Lower lobe of right lung (tissue), 2 donors: ENCODE measurements at regions not wholly inside any gene's neighbourhood (a gene's known extent, or its start where the extent isn't known, plus 50 kb on each side); places are given as distances from the start of the nearest gene placed in this dataset.

Experiments used
- ATAC-seq, 2 donors: fragments of 200-7000 bp; cut with Tn5 transposase; one replicate each; pipeline ENCODE4 v1.9.1; 2020 to 2022; ENCODE audit warnings: mild to moderate bottlenecking in 2 of 2, moderate library complexity in 2 of 2
- DNase-seq: peaks from one replicate; pipeline ENCODE4 v3.0.0-alpha.2; 2020
- H3K27ac ChIP-seq: fragments of 200-600 bp; one replicate; pipeline ENCODE4 v1.8.0; 2022
- H3K27me3 ChIP-seq: fragments of 200-600 bp; one replicate; pipeline ENCODE4 v1.8.0; 2022; ENCODE audit warnings: low read depth
- H3K36me3 ChIP-seq: fragments of 200-600 bp; one replicate; pipeline ENCODE4 v1.8.0; 2022; ENCODE audit warnings: mild to moderate bottlenecking
- H3K4me1 ChIP-seq: fragments of 200-600 bp; one replicate; pipeline ENCODE4 v1.8.0; 2022
- H3K4me3 ChIP-seq: fragments of 200-600 bp; one replicate; pipeline ENCODE4 v1.8.0; 2022; ENCODE audit warnings: mild to moderate bottlenecking
- H3K9me3 ChIP-seq: fragments of 200-600 bp; one replicate; pipeline ENCODE4 v1.8.0; 2022
- CTCF ChIP-seq: fragments of 200-600 bp; IDR thresholded peaks from one replicate; pipeline ENCODE4 v1.8.0; 2022; ENCODE audit warnings: antibody characterized with exemption, mild to moderate bottlenecking
- intact Hi-C: fragments of 100-400 bp; cut with DNase I; formaldehyde crosslinking; loops from one replicate; pipeline ENCODE4 v1.11.0; 2022
- donor health status: DM: no; HTN: yes; CAD: no; lungs with severe emphysema.

- no peak for TF ChIP-seq CTCF
- no peak for DNase-seq
- intact Hi-C loops, result no loop called here
Observed at GRCh38 chr14:86087377-86087776, 557.4 kb downstream of the FLRT2 start.

GRCh38 chr14:86086962-86087361, 557.0 kb downstream of the FLRT2 start:
- Histone ChIP-seq H3K4me3 (no peak overlapping the region), H3K27me3 (no peaks in the 10 kb centered on the region), H3K36me3 (no peaks in the 10 kb centered on the region), H3K4me1 (no peaks in the 10 kb centered on the region), H3K27ac (no peak overlapping the region), H3K9me3 (no peaks in the 10 kb centered on the region)
- intact Hi-C loops, result no loop called here
- no peak for DNase-seq
- no peak for ATAC-seq
- no peak for TF ChIP-seq CTCF

More at GRCh38 chr14:86087377-86087776, 557.4 kb downstream of the FLRT2 start:
- H3K36me3 ChIP-seq, result no peaks in the 10 kb centered on the region
- H3K4me1 ChIP-seq, result no peaks in the 10 kb centered on the region
- no peak overlapping the region for H3K4me3 ChIP-seq
- no peaks in the 10 kb centered on the region for H3K9me3 ChIP-seq
- H3K27ac ChIP-seq, result no peak overlapping the region
- ATAC-seq, result no peak
- no peaks in the 10 kb centered on the region for H3K27me3 ChIP-seq

- H3K27ac ChIP-seq, result no peak overlapping the region
- ATAC-seq (no peak), DNase-seq (no peak)
- no peaks in the 10 kb centered on the region for H3K27me3 ChIP-seq
- H3K36me3 ChIP-seq, result no peaks in the 10 kb centered on the region
- no peaks in the 10 kb centered on the region for H3K9me3 ChIP-seq
- intact Hi-C loops, result no loop called here
- no peak for TF ChIP-seq CTCF
- H3K4me1 ChIP-seq, result no peaks in the 10 kb centered on the region
- H3K4me3 ChIP-seq, result no peak overlapping the region
Observed at GRCh38 chr14:86084097-86084496, 554.2 kb downstream of the FLRT2 start.

GRCh38 chr14:86083616-86084015, 553.7 kb downstream of the FLRT2 start:
- intact Hi-C loops, result no loop called here
- TF ChIP-seq CTCF, result no peak
- Histone ChIP-seq H3K27me3 (no peaks in the 10 kb centered on the region), H3K27ac (no peak overlapping the region), H3K36me3 (no peaks in the 10 kb centered on the region), H3K9me3 (no peaks in the 10 kb centered on the region), H3K4me3 (no peak overlapping the region), H3K4me1 (no peaks in the 10 kb centered on the region)
- no peak for DNase-seq
- no peak for ATAC-seq

GRCh38 chr14:86072116-86072894, 542.4 kb downstream of the FLRT2 start:
- intact Hi-C loops, result no loop called here
- Histone ChIP-seq H3K4me1 (no peaks in the 10 kb centered on the region), H3K27ac (no peak overlapping the region), H3K27me3 (no peaks in the 10 kb centered on the region), H3K9me3 (no peaks in the 10 kb centered on the region), H3K4me3 (no peak overlapping the region), H3K36me3 (no peaks in the 10 kb centered on the region)
- no peak for DNase-seq
- no peak for ATAC-seq
- TF ChIP-seq CTCF, result no peak
